Uterus (tissue), 3 donors: ENCODE measurements at regions not wholly inside any gene's neighbourhood (a gene's known extent, or its start where the extent isn't known, plus 50 kb on each side); places are given as distances from the start of the nearest gene placed in this dataset.

Experiments
- DNase-seq, 2 donors: peaks; one replicate each; pipeline ENCODE4 v3.0.0-alpha.2; 2019 to 2020
- H3K27ac ChIP-seq, 2 donors: fragments of 200-600 bp; sonication (generic); 1 replicate in 1 of 2; 2 replicates in 1 of 2; pipeline ENCODE4 v1.5.1; 2016 to 2018
- H3K27me3 ChIP-seq, 2 donors: fragments of 200-600 bp; sonication (generic); one replicate each; pipeline ENCODE4 v1.5.1; 2018 to 2019; ENCODE audit warnings: control low read depth in 1 of 2
- H3K36me3 ChIP-seq, 2 donors: fragments of 200-600 bp; sonication (generic); one replicate each; pipeline ENCODE4 v1.5.1; 2019; ENCODE audit warnings: control low read depth in 1 of 2
- H3K4me1 ChIP-seq, 2 donors: fragments of 200-600 bp; sonication (generic); one replicate each; pipeline ENCODE4 v1.5.1; 2018 to 2019; ENCODE audit warnings: control low read depth in 1 of 2
- H3K4me3 ChIP-seq, 2 donors: fragments of 200-600 bp; sonication (generic); 1 replicate in 1 of 2; 2 replicates in 1 of 2; pipeline ENCODE4 v1.5.1; 2018 to 2019; ENCODE audit warnings: mild to moderate bottlenecking in 1 of 2
- H3K9me3 ChIP-seq, 2 donors: fragments of 200-600 bp; sonication (generic); one replicate each; pipeline ENCODE4 v1.5.1; 2019; ENCODE audit warnings: control low read depth in 1 of 2
- CTCF ChIP-seq, 4 experiments: fragments of 200-600 bp in 2 of 4; fragments of 450-650 bp in 2 of 4; sonication (generic) in 2 of 4; IDR thresholded peaks; one replicate each; pipeline ENCODE4 v1.5.1; 2016 to 2019; ENCODE audit warnings: antibody characterized with exemption in 4 of 4, mild to moderate bottlenecking in 2 of 4, moderate library complexity in 1 of 4
- POLR2A ChIP-seq, 2 donors: fragments of 450-650 bp; IDR thresholded peaks; one replicate each; pipeline ENCODE4 v1.6.1; 2016; ENCODE audit warnings: antibody characterized with exemption in 2 of 2, mild to moderate bottlenecking in 1 of 2, moderate library complexity in 1 of 2
- intact Hi-C: fragments of 100-400 bp; cut with DNase I; formaldehyde crosslinking; loops from one replicate; pipeline ENCODE4 v1.15.1; 2023; ENCODE audit warnings: low total_unique reads
- donor health status: DM: yes; HTN: yes; CAD: no.

GRCh38 chr20:22931653-22932608 lies 103.2 kb upstream of the SSTR4 start:
- DNase-seq, result no peak
- no peaks in the 10 kb centered on the region for H3K27me3 ChIP-seq
- TF ChIP-seq CTCF (IDR thresholded peaks at IDR 0.05), result no peak
- no peak for TF ChIP-seq POLR2A (IDR thresholded peaks at IDR 0.05)
- H3K27ac ChIP-seq, result no peak overlapping the region
- no peaks in the 10 kb centered on the region for H3K36me3 ChIP-seq
- intact Hi-C loops, result no loop called here
- H3K4me3 ChIP-seq, result no peak overlapping the region
- H3K4me1 ChIP-seq, result no peaks in the 10 kb centered on the region
- no peaks in the 10 kb centered on the region for H3K9me3 ChIP-seq

GRCh38 chr20:22939181-22939580 lies 95.9 kb upstream of the SSTR4 start:
- Histone ChIP-seq H3K27me3 (no peaks in the 10 kb centered on the region), H3K4me3 (no peak overlapping the region), H3K36me3 (no peaks in the 10 kb centered on the region), H3K9me3 (no peaks in the 10 kb centered on the region), H3K27ac (no peak overlapping the region), H3K4me1 (no peaks in the 10 kb centered on the region)
- intact Hi-C loops, result no loop called here
- DNase-seq, result no peak
- TF ChIP-seq POLR2A (IDR thresholded peaks at IDR 0.05), result no peak
- TF ChIP-seq CTCF (IDR thresholded peaks at IDR 0.05), result no peak

DNA sequence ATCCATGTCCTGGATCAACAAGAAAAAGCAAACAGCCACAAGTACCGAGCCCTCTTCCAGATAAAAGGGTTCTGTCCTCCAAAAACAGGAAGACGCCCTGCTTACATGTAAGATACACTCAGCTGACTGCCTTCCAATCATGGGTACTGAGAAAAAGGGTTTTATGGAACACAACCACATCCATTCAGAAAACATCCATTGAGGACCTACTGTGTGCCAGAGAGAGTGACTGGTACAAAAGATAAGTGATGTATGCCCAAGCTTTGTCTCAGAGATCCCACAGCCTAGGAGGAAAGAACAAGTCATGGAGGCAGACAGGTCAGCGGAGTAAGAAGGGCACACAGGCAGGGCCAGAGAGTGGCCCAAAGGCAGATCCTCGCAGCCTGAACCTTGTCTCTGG lies 94.8 kb upstream of the SSTR4 start:
- TF ChIP-seq CTCF (IDR thresholded peaks at IDR 0.05) (no peak), POLR2A (IDR thresholded peaks at IDR 0.05) (no peak)
- intact Hi-C loops, result no loop called here
- no peak overlapping the region for H3K27ac ChIP-seq

GRCh38 chr20:22941550-22941949 lies 93.6 kb upstream of the SSTR4 start:
- Histone ChIP-seq H3K27ac (no peak overlapping the region), H3K4me3 (no peak overlapping the region), H3K4me1 (no peaks in the 10 kb centered on the region), H3K9me3 (no peaks in the 10 kb centered on the region), H3K36me3 (no peaks in the 10 kb centered on the region), H3K27me3 (no peaks in the 10 kb centered on the region)
- intact Hi-C loops, result no loop called here
- DNase-seq, result no peak
- TF ChIP-seq CTCF (IDR thresholded peaks at IDR 0.05), result no peak
- no peak for TF ChIP-seq POLR2A (IDR thresholded peaks at IDR 0.05)

More for the DNA sequence above, 94.8 kb upstream of the SSTR4 start:
- Histone ChIP-seq H3K4me1 (no peaks in the 10 kb centered on the region), H3K9me3 (no peaks in the 10 kb centered on the region), H3K27me3 (no peaks in the 10 kb centered on the region), H3K36me3 (no peaks in the 10 kb centered on the region), H3K4me3 (no peak overlapping the region)
- no peak for DNase-seq

GRCh38 chr20:22942742-22943141 lies 92.4 kb upstream of the SSTR4 start:
- Histone ChIP-seq H3K9me3 (no peaks in the 10 kb centered on the region), H3K4me3 (no peak overlapping the region), H3K4me1 (no peaks in the 10 kb centered on the region), H3K36me3 (no peaks in the 10 kb centered on the region), H3K27me3 (no peaks in the 10 kb centered on the region), H3K27ac (no peak overlapping the region)
- intact Hi-C loops, result no loop called here
- TF ChIP-seq CTCF (IDR thresholded peaks at IDR 0.05) (no peak), POLR2A (IDR thresholded peaks at IDR 0.05) (no peak)
- no peak for DNase-seq
